GM18858 (cell line): ENCODE measurements at regions not wholly inside any gene's neighbourhood (a gene's known extent, or its start where the extent isn't known, plus 50 kb on each side); places are given as distances from the start of the nearest gene placed in this dataset.

Source experiments
- ATAC-seq: cut with Tn5 transposase; IDR thresholded peaks from one replicate; pipeline ENCODE4 v1.9.1; 2021; ENCODE audit not compliant: unreplicated experiment

DNA sequence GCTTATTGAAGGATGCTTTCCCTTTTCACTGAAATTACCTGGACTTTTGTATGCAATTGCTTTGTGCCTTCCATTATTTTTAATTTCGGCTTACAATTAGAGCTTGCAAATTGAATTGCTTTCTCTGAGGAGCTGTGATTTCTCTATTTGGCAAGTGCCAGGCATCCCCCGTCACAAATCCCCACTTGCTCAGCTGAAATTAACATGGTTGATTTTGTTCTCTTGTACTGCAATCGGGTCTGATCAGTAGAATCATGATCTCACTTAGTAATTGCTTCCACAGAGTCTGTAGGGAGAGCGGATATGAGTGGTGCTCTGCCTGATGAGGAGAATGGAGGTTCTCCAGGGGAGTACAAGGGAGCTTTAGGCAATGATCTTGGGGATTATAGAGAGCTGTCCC lies 495.5 kb upstream of the SGCD start:
- ATAC-seq: no peak

DNA sequence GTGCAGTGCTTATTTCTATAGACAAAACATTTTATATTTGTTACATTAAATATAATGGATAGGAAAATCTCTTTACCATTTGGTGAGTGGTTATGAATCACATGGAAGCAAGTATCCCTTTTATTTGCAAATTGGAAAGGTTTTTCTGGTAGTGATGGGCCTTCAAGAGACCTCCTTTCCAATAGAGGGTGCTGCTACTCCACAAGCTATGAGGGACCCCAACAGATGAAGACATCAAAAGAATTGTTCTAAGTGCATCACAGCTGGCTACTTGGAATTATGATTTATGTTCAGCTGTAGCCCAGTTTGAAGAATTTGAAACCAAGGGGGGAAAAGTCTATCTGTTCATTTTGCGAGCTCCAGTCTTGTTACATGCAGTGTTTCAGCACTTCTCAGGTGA lies 493.7 kb upstream of the SGCD start:
- no peak for ATAC-seq

DNA sequence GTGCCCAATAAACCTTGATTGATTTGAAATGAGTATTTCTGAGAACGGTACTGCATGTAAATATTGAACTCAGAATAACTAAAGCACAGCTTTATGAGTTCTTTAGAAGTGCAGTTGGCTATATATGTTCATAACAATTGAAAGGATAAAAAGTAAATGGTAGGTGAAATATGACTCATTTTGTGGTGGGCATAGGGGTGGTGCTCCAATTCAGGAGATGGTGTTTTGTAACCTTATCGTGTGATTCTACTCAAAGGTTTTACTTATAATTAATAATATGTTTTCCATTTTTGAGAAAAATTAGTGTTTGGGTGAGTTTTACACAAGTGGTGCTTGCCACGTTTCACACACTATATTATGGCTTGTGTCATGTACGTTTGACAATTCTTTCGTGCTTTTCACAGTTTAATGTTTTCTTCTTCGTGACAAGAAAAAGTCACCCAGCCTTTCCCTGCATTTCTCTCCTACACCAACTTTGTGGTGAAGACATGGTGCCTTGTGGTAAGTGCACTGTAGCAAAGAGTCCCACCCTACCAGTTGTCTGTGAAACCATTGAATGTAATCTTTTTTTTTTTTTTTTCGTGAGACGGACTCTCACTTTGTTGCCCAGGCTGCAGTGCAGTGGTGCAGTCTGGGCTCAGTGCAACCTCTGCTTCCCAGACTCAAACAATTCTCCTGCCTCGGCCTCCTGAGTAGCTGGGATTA lies 492.5 kb upstream of the SGCD start:
- no peak for ATAC-seq

DNA sequence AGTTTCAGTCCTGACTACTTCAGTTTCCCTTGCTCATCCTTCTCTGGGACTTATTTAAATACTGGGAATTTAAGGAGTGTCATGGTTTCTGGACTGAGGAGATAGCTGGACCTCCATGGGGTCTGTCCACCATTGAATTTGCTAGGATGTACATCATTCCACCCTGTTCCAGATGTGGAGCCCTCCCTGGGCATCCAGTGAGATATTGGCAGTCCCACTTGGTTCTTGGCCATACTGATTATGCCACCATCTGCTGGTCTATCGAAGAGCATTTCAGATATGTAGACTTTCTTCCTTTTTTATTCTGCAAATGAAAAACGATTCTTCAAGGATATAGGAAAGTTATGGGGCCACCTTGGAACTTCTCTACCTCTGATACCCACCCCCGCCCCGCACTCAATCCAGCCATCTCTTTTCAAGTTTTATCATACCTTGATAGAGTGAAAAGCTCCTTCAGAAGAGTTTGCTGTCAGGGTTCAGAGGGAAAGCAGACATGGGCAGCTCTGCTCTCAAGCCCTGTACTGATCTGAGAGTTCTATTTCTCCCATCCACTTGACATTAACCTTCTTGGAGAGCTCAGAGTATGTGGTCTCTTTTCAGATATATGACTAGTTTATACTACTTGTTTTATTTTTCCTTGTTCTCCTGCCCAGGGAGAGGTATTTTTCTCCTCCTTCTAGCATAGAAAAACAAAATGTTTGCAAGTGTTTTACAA lies 490.7 kb upstream of the SGCD start:
- ATAC-seq: no peak

DNA sequence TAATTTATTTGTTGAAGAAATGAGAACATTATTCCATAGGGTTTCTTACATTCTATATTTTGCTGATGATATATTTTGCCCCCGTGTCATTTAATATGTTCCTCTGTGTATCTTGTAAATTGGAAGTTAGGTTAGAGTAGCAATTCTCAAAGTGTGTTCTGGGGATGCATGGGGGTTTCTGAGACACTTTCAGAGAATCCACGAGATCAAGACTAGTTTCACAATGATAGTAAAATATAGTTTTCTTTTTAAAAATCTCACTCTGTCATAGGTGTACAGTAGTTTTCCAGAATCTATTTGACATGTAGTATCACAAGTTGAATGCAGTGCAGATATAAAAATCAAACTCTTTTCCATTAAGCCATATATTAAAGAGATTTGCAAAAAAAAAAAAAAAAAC lies 488.6 kb upstream of the SGCD start:
- ATAC-seq: no peak

DNA sequence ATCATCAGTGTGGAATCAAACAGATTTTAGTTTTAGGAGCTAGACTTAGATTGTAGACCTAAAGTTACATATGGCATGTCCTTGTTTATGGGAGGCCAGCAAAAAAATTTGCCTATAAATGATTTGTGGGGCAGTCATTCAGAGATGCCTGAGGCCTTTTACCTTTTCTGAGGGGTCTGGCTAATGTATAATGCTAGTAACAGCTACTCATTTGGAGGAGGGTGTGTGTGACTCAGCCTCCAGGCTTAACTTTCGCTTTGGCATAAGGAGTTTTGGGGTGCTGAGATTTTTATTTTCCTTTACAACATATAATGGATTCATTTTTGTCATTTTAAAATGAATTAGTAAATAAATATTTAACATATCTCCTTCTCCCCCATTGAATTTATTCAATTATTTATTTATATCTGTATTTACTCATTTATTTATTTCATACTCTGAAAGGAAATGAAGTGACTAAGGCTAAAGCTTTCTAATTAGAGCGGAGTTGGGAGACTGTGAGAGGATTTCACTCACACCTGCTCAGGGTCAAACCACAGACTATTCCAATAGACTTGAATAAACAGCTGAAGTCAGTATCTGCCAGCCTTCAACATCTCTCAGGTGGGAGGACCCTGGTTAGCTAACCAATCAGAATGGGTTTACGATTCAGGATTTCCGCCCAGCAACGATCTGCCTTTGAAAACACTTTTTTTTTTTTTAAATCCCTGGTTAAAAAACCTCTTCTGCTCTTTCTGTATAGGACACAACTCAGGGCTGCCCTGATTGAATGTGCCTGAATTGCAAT lies 487.5 kb upstream of the SGCD start:
- ATAC-seq: no peak

DNA sequence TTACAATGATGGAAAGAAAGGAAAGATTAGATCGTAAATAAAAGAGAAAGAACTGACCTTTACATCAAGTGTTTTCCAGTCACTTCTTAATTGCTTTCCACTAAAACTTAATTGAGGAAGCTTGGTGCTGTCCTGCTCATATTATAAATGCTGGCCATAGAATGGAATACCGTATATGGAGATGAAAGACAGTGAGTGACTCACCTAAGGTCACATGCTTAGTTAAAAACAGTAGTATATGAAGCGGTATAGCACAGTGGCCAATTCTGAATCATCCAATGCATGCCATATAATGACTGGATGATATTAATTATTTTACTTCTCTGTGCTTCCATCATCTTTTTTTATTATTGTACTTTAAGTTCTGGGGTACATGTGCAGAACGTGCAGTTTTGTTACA lies 482.4 kb upstream of the SGCD start:
- no peak for ATAC-seq

DNA sequence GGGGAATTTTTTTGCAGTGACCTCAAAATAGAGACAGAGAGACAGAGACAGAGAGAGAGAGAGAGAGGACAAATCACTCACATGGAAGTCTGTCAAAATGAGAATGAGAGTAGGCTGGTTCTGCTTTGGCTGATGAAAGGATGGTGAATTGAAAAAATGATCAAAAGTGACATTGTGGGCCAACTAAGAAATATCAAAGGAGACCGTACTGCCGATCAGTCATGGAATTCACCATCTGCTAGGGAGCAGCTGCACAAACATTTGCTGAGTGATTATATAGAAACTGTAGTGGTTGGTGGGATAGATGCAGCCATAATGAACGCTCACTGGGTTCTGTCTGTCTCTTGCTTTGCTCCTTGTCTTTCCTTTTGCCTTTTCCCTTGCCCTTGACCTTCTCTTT lies 476.6 kb upstream of the SGCD start:
- ATAC-seq: no peak

DNA sequence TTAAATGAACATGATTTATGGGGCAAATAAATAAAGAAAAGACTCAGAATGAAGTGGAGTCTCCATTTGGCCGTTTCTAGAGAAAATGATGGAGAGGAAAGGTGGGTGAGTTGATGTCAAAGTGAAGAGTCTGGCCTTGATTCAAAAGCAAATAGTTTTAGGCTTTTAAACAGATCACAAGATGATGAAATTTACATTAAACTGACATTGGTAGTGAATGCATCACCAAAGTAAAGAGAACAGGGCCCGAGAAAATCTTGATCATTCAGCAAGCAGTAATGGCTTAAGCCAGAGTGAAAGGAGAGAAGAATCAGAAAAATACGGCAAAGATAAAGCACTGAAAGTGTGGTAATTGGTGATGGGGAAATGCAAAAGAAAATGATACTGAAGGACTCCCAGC lies 460.0 kb upstream of the SGCD start:
- no peak for ATAC-seq

DNA sequence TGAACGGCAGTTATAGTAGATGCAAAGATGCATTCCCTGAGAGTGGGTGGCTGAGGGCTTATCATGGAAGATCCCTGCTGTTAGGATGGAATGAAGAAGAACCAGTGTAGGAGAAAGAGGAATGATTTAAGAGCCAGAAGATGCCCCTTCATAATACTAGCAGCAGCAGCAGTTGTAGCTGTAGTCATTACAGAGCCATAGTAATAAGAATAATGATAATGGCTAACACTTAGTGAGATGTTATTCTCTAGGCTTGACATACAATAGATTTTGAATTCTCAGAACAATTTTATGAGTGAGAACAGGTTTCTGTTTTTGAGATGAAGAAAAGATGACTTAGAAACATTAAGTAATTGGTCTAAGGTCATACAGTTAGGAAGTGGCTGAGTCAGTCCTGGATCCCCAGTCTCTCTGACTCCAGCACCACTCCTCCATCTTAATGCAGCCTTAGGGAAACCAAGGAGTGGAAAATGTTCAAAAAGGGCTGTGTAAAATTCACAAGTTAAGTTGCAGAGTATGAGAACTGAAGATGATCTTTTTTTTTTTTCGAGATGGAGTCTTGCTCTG lies 459.4 kb upstream of the SGCD start:
- ATAC-seq: no peak

DNA sequence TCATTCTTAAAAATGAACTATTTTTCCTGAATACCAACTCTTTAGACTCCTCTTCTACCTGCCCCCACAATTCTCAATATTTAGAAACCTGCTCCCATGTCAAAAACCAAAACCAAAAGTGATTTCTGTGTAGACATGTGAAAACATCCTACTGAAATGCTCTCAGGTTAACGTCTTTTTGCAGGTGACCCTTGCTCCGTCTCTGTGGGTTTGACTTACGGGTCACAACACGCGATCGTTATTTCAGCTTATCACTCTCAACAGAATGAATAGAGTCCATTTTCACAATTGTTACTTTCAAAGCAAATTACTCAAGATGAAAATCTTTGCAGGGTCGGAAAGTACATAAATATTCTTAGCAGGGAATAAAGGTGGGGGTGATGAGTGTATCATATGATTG lies 456.3 kb upstream of the SGCD start:
- ATAC-seq: no peak

DNA sequence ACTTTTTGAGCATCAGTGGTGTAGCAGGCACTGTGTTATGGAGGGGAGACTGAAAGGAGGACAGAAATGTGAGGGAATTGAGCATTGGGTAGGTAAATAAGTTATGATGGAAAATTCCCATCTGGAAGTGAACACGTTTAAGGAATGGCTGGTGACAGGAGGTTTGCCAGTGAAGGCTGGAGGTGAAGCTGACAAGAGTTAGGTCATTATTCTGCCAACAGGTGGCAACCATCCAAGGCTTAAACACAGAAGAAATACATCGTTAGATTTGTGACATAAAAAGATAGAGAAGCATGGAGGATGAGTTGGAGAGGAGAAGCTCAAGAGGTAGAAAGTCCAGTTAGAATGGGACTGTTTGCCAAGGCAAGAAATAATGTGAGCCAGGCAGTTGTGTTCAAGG lies 455.3 kb upstream of the SGCD start:
- no peak for ATAC-seq

DNA sequence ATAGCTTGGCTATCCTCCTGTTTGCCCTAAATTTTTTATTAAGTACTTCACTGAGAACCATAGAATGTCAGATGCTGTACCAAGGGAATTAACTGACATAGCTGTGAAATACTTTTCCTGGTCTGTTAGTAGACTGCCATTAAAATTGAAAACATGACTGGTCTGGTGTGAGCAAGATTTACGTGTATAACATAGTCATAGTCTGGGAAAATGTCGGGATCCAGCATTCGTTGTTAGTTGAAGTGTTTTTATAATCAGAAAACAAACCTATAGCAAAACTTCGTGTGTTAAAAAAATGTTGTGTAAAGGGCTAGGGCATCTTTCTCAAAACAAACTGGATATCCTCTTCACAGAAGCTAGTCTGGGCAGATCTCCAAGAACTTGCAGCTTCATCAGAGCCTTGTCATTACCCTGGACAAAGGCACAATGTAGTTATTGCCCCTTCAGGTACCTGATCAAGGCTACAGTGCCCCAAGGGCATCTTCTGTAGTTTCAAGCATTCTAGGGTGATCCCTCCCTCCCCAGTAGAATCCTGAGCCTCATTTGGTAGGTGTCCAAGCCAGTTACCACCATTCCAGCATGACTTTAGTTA lies 454.2 kb upstream of the SGCD start:
- no peak for ATAC-seq

DNA sequence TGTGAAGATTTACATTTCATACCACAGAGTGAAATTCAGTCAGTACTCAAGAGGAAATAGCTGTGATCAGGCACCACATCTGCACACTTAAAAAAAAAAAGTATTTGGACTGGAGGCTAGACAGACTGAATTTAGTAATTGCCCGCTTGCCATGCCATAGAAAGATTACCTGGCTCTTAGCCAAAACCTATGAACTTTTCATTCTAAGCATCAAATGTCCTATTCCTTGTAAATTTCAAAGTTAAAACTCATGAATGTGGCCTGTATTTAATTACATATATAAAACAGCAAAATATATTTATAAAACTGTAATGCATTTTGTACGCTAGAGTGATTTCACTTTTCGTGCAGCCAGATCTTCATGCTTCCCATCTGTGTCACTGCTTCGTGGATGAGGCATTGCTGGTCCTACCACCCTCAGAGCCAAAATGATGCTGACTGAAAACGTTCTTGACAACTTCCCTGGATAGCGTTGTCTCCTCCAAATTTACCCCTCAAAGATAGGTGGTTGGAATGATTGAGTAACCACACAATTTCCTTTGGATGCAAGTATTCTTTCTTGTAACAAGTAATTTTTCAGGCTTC lies 447.9 kb upstream of the SGCD start:
- ATAC-seq: no peak

DNA sequence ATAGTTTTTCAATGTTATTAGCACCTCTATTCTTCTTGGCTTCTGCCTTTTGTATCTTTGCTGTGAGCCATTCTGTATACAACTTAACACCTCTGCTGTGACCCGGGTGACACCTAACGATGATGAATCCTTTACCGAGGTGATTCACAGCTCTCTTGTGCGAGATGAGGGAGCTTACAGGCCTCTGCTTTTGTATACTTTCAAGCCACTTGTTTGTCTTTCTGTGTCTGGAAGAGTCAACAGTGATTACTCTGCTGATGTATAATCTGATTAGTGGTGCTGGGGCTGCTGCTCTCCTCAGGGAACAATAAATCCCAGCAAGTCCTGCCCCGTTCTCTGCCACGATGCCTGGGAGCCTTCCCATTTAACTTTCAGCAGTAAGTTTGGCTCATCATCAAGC lies 442.9 kb upstream of the SGCD start:
- no peak for ATAC-seq

DNA sequence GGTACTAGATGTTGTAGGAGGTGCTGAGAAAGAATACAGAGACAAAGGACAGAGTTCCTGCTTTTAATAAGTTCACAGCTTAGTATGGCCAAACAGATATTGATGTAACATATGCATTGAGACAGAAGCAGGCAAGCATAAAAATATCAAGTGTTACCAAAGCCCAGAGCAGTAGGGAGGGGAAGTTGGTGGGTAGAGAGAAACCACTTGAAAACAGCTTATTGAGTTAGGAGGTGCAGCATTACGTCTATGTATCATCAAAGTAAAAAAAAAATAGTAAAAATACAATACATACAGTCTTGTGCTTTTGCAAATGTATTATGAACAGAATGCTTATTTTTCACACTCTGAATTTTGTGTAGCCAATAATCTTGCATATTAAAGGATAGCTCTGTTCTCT lies 441.8 kb upstream of the SGCD start:
- ATAC-seq: no peak

DNA sequence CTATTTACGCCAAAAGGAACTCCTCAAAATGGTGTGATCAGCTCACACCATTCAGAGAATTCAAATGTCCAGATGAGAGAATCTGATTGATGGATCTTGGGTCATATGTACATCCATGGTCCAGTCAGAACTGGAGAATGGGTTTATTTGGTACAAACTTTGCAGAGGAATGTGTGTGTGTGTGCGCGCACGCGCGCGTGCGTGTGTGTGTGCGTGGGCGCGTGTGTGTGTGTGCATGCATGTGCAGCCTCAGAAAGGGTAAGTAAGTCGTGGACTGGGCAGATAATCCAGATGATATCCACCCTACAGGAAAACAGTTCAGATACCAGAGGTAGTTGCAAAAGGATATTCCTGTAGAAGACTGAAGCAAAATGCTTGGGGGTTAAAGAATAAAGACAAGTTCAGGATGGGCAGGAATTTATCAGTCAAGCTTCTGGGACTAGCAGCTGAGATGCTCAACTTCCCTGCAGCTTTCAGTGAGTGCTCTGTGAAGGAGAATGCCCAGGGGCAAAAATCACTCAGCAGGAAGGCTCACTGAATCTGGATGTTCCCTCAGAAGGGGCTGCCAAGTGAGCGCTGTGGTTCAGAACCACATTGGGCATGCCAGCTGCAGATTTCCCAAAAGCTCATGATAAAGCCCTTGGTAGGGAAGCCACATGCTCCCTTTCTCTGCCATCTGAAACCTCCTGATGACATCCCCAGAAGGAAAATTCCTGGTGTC lies 440.5 kb upstream of the SGCD start:
- no peak for ATAC-seq

DNA sequence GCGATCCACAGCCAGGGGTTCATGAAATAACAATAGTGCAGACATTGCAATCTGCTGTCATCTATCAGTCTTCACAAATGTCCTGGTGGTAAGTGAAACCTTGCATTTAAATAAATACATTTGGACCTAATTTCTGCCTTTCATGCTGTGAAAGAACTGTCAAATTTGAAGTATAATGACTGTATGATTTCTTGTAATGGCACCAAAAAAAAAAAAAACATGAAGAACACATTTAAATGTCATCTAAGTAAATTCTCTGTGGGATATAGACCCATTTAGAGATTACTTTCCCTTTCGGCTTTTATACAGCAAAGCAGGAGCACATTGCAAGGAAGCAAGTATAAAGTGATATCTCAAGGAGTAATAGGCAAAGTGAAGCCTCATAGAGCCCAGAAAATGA lies 431.5 kb upstream of the SGCD start:
- no peak for ATAC-seq

DNA sequence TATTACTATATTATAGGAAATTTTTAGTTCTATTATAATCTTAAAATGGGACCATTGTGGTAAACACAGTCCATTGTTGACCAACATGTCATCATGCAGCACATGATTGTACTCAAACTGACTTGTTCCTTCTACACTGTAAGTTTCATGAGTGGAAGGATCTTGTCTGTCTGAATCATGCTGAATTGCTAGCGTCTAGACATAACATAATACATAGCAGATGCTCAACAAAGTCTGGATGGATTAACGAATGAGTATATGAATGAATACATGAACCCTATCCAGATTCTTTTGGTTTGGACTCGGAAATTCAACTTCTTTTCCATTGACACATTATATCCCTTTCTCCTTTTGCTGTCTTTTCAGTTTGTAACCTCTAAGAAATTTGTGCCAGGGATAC lies 429.2 kb upstream of the SGCD start:
- ATAC-seq: no peak

DNA sequence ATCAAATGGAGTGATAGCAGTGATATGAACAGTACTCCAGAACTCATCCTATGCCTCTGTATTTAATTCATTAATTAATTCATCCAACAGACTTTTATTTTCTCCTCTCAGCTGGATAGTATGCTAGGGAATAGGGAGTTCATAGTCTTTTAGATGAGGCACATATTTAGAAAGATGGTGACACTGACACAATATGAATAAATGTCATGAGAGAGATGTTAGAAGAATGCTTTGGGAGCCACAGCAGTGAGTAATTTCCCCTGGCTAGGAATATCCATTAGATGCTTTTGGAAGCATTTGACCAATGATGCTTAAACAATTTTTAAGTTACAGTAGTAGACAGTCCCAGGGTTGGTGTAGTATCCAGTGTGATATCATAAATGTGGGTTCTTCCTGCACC lies 428.7 kb upstream of the SGCD start:
- no peak for ATAC-seq
